Ishikawa (cell line): ENCODE measurements at regions not wholly inside any gene's neighbourhood (a gene's known extent, or its start where the extent isn't known, plus 50 kb on each side); places are given as distances from the start of the nearest gene placed in this dataset.

Source experiments
- CEBPB ChIP-seq: IDR thresholded peaks from 2 replicates; pipeline ENCODE4 v1.6.1; 2012
- CREB1 ChIP-seq: IDR thresholded peaks from 2 replicates; pipeline ENCODE4 v1.6.1; 2012; ENCODE audit warnings: low read depth
- EGR1 ChIP-seq: IDR thresholded peaks from 2 replicates; pipeline ENCODE4 v1.6.1; 2012
- EP300 ChIP-seq: IDR thresholded peaks from 2 replicates; pipeline ENCODE4 v1.6.1; 2012; ENCODE audit warnings: borderline replicate concordance
- FOXM1 ChIP-seq: IDR thresholded peaks from 2 replicates; pipeline ENCODE4 v1.6.1; 2012; ENCODE audit warnings: low read depth, borderline replicate concordance
- MAX ChIP-seq: IDR thresholded peaks from 2 replicates; pipeline ENCODE4 v1.6.1; 2012
- NFIC ChIP-seq: IDR thresholded peaks from 2 replicates; pipeline ENCODE4 v1.6.1; 2012
- RAD21 ChIP-seq: IDR thresholded peaks from 2 replicates; pipeline ENCODE4 v1.6.1; 2012; ENCODE audit warnings: low read depth
- REST ChIP-seq: IDR thresholded peaks from 2 replicates; pipeline ENCODE4 v1.6.1; 2012; ENCODE audit warnings: low read depth, mild to moderate bottlenecking
- TAF1 ChIP-seq: IDR thresholded peaks from 2 replicates; pipeline ENCODE4 v1.6.1; 2012; ENCODE audit warnings: low read depth, mild to moderate bottlenecking
- TCF12 ChIP-seq: IDR thresholded peaks from 2 replicates; pipeline ENCODE4 v1.6.1; 2012; ENCODE audit warnings: low read depth
- TEAD4 ChIP-seq: IDR thresholded peaks from 2 replicates; pipeline ENCODE4 v1.6.1; 2012
- USF1 ChIP-seq: IDR thresholded peaks from 2 replicates; pipeline ENCODE4 v1.6.1; 2012
- YY1 ChIP-seq: IDR thresholded peaks from 2 replicates; pipeline ENCODE4 v1.6.1; 2012; ENCODE audit warnings: low read depth
- ZBTB7A ChIP-seq: IDR thresholded peaks from 2 replicates; pipeline ENCODE4 v1.6.1; 2012; ENCODE audit warnings: low read depth

- TF ChIP-seq MAX (no peak), FOXM1 (no peak), TAF1 (no peak), NFIC (no peak), ZBTB7A (no peak), TCF12 (no peak), EGR1 (no peak), YY1 (no peak), CREB1 (no peak), REST (no peak), USF1 (no peak), CEBPB (no peak), TEAD4 (no peak), RAD21 (no peak)
These were observed 357.4 kb upstream of the CCNH start for GRCh38 chr5:87770016-87770570.

GRCh38 chr5:87769157-87769556 is 356.4 kb upstream of the CCNH start:
- TF ChIP-seq EGR1 (no peak), ZBTB7A (no peak), TEAD4 (no peak), FOXM1 (no peak), NFIC (no peak)

- TF ChIP-seq MAX (no peak), TCF12 (no peak), FOXM1 (no peak), CREB1 (no peak), ZBTB7A (no peak), NFIC (no peak), EGR1 (no peak), EP300 (no peak), TEAD4 (no peak), RAD21 (no peak), USF1 (no peak), CEBPB (no peak), TAF1 (no peak), REST (no peak), YY1 (no peak)
These were observed 355.5 kb upstream of the CCNH start for GRCh38 chr5:87768190-87768589.

- no peak for TF ChIP-seq CEBPB
- no peak for TF ChIP-seq MAX
- no peak for TF ChIP-seq FOXM1
- TF ChIP-seq YY1: no peak
- no peak for TF ChIP-seq TAF1
- no peak for TF ChIP-seq RAD21
- no peak for TF ChIP-seq REST
- no peak for TF ChIP-seq ZBTB7A
- no peak for TF ChIP-seq CREB1
- TF ChIP-seq NFIC: no peak
- no peak for TF ChIP-seq TEAD4
- no peak for TF ChIP-seq EP300
These were observed 352.3 kb upstream of the CCNH start for GRCh38 chr5:87765009-87765408.
